Nephron progenitor cell (in vitro differentiated cells): ENCODE measurements at regions not wholly inside any gene's neighbourhood (a gene's known extent, or its start where the extent isn't known, plus 50 kb on each side); places are given as distances from the start of the nearest gene placed in this dataset.

ENCODE experiments used
- DNase-seq: peaks from one replicate; pipeline ENCODE4 v3.0.0; 2021
- H3K27ac Mint-ChIP-seq: 2 replicates; pipeline ENCODE4 v1.8.0; 2021; ENCODE audit warnings: mild to moderate bottlenecking, moderate library complexity, mixed read lengths
- H3K27me3 Mint-ChIP-seq: 2 replicates; pipeline ENCODE4 v1.8.0; 2021; ENCODE audit warnings: mild to moderate bottlenecking, low read depth, mixed read lengths; ENCODE audit not compliant: poor library complexity
- H3K36me3 Mint-ChIP-seq: 2 replicates; pipeline ENCODE4 v1.8.0; 2021; ENCODE audit warnings: low read depth, mixed read lengths
- H3K4me1 Mint-ChIP-seq: 2 replicates; pipeline ENCODE4 v1.8.0; 2021; ENCODE audit warnings: mixed read lengths
- H3K4me3 Mint-ChIP-seq: 2 replicates; pipeline ENCODE4 v1.8.0; 2021; ENCODE audit warnings: mild to moderate bottlenecking, moderate library complexity, mixed read lengths
- H3K9me3 Mint-ChIP-seq: 2 replicates; pipeline ENCODE4 v1.8.0; 2021; ENCODE audit warnings: mild to moderate bottlenecking, moderate library complexity, mixed read lengths
- CTCF ChIP-seq: fragments of 200-600 bp; sonication (generic); IDR thresholded peaks from 2 replicates; pipeline ENCODE4 v1.5.0; 2021; ENCODE audit warnings: antibody characterized with exemption

DNA sequence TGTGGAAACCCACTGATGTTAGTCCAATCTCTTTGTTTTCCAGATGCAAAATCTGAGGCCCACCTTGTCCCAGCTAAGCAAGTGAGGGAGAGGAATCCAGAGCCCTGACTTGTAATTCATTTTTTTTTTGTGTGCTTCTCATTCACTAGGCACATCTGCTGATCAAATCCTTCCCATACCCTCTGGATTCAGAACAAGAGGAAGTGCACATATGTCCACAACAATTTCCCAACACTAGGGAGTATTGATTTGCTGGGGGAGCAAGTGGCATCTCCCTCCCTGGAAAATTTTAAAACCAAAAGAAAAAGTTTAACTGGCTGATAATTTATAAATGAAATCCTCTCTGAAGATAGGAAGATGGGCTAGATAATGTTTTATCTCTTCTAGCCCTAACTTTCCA lies 94.6 kb upstream of the RFC3 start:
- Mint-ChIP-seq H3K27ac (no peak overlapping the region), H3K27me3 (no peaks in the 10 kb centered on the region), H3K9me3 (peaks cover 22% of the 10 kb centered on the region), H3K4me3 (no peak overlapping the region), H3K4me1 (peaks cover 8% of the 10 kb centered on the region), H3K36me3 (no peaks in the 10 kb centered on the region)
- no peak for DNase-seq
- no peak for TF ChIP-seq CTCF

DNA sequence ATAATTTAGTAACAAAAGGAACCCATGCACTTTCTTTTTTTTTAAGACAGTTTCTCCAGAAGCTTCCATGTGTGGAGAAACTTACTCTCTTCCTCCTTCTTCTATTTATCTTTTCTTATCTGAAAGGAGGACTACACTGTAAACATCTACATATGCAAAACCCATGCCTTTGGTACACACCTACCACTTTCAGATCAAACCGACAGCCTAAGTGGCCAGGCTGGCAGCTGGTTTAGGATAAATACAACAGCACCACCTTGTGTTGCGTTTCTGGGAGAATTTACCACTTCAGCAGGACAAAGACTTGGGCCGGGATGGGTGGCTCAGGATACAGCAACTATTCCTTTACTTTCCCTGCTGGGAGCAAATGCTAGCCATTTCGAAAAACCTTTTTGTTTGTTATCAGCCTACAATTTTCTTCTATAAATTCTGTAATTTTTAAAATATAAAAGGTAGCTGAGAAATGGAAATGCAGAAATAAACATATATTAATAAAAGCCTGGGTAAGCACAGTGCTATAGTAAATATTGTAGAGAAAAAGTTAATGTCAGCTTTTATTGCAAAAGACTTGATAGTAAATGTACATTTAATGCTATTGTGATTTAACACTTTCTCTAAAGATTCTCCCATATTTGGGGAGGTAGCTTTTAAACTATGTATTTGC lies 94.0 kb upstream of the RFC3 start:
- H3K36me3 Mint-ChIP-seq = no peaks in the 10 kb centered on the region
- peaks cover 8% of the 10 kb centered on the region for H3K4me1 Mint-ChIP-seq
- H3K27me3 Mint-ChIP-seq = no peaks in the 10 kb centered on the region
- TF ChIP-seq CTCF = peak; percentile 81
- H3K27ac Mint-ChIP-seq = no peak overlapping the region
- DNase-seq = peak; percentile 61
- H3K9me3 Mint-ChIP-seq = peaks cover 17% of the 10 kb centered on the region
- no peak overlapping the region for H3K4me3 Mint-ChIP-seq

DNA sequence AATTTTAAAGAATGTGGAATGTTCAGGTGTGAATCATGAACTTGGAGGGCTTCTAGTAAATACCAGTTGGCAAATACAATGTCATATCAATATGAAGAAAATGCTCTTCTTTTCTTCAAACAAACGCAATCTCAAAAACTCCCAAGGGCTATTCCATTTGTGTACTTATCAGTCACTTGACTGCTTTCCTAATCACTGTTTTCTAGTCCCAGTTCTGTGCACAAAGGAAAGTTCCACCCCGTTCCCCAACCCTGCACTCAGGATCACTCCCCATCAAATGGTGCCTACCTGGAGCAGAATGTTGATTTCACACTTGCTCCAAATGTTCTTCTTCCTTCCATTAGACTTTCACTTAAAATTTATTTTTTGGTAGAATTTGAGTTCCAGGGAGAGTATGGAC lies 92.6 kb upstream of the RFC3 start:
- Mint-ChIP-seq H3K9me3 (peaks cover 7% of the 10 kb centered on the region), H3K36me3 (no peaks in the 10 kb centered on the region), H3K4me1 (peaks cover 8% of the 10 kb centered on the region), H3K27me3 (no peaks in the 10 kb centered on the region), H3K4me3 (no peak overlapping the region), H3K27ac (no peak overlapping the region)
- DNase-seq = no peak
- TF ChIP-seq CTCF = no peak

DNA sequence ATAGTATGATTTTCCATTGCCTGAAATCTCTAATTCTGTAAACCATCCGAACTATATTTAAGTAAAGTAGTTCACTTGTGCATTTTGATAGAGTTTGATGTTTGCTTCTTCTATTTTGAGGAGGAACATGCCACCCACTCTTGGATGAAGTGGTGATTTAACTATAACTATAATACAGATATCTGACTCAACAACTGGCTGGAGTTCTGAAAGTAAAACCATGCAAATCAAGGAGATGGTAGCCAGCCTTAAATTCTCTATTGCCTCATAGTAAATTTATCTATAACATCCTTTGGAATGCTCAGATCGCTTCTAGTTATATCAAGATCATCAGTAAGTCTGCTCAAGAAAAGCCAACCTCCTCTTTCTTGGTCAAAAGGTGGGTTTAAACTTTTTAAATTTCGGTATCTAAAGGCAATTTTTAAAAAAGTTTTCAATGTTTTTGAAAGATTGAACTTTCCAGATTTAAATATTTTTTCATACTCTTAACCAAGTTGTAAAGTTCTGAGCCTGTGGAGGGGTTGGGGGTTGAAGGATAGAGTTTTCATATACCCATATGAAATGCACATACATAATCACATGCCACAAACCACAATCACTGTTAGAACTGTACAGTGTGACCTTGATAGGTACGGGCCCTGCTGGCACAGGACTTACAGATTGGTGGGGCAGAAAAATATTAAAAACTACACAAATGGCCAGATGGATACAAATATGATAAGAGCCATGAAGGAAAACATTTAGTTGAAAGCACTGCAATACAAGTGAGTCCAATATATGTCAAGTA lies 90.5 kb upstream of the RFC3 start:
- DNase-seq = no peak
- no peaks in the 10 kb centered on the region for H3K9me3 Mint-ChIP-seq
- H3K27ac Mint-ChIP-seq = no peak overlapping the region
- no peaks in the 10 kb centered on the region for H3K36me3 Mint-ChIP-seq
- peaks cover 8% of the 10 kb centered on the region for H3K4me1 Mint-ChIP-seq
- H3K27me3 Mint-ChIP-seq = no peaks in the 10 kb centered on the region
- no peak for TF ChIP-seq CTCF
- H3K4me3 Mint-ChIP-seq = no peak overlapping the region

DNA sequence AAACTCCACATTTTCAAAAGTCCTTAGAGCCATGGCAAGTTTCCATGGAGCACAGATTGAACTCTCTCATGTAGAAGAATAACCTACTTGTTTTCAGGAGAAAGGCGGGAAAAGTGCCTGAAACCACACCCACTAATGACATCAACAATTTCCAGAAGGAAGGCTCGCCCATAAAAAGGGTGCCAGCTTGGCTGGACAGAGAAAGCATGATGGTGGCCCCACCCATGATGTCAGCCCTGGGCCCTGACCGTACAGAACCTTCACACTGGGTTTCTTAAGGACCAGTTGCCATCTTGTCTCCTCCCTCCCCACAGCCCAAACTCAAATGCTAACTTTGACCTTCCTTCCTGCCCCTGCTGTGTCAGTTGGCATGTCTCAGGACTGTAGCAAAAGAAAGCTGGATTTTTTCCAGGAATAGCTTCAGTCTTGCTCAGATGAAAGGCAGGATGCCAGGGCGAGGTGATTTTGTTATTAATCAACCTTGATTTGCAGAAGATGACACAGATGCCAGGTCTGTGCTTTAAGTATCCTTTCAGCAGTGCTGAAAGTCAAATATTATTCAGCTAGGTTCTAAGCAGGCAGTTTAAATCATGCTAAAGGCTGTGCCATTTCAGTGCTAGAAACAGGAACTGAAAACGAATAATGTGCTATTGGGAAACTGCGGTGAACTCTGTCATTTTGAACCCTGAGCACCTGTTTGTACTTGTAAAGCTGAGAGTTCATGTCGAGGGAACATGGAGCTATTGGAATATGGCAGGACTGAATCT lies 89.5 kb upstream of the RFC3 start:
- Mint-ChIP-seq H3K36me3 (no peaks in the 10 kb centered on the region), H3K4me1 (peaks cover 5% of the 10 kb centered on the region), H3K27me3 (no peaks in the 10 kb centered on the region), H3K4me3 (no peak overlapping the region), H3K27ac (no peak overlapping the region), H3K9me3 (no peaks in the 10 kb centered on the region)
- no peak for DNase-seq
- TF ChIP-seq CTCF = no peak
